ENCODE measurements at regions not wholly inside any gene's neighbourhood (a gene's known extent, or its start where the extent isn't known, plus 50 kb on each side); places are given as distances from the start of the nearest gene placed in this dataset.

- Histone ChIP-seq H3K79me2 (ENCODE audit: control insufficient read depth, insufficient read depth, low read length) (no peaks in the 10 kb centered on the region), H2AFZ (ENCODE audit: insufficient read depth, low read depth, low read length, poor library complexity, severe bottlenecking) (no peak overlapping the region), H3K36me3 (replicated peaks in 1 of 2; ENCODE audit: control extremely low read depth in 1 of 2, control insufficient read depth in 1 of 2, extremely low read depth in 1 of 2, insufficient read depth in 2 of 2, low read length in 1 of 2) (no peaks in the 10 kb centered on the region), H3K27me3 (replicated peaks in 1 of 4; ENCODE audit: control extremely low read depth in 1 of 4, control insufficient read depth in 3 of 4, insufficient read depth in 4 of 4, low read length in 3 of 4) (no peaks in the 10 kb centered on the region), H3K4me3 (ENCODE audit: control extremely low read depth in 1 of 5, extremely low read depth in 1 of 5, insufficient read depth in 1 of 5, low read depth in 2 of 5, low read length in 4 of 5) (no peak overlapping the region), H3K9ac (ENCODE audit: low read length) (no peak overlapping the region), H3K4me2 (replicated peaks; ENCODE audit: low read depth, low read length, poor library complexity, severe bottlenecking) (no peak overlapping the region), H3K27ac (ENCODE audit: low read length in 2 of 2) (no peak overlapping the region), H4K20me1 (ENCODE audit: control insufficient read depth, insufficient read depth, low read length, poor library complexity, severe bottlenecking) (no peaks in the 10 kb centered on the region), H3K4me1 (ENCODE audit: control insufficient read depth in 2 of 2, insufficient read depth in 2 of 2, low read length in 2 of 2) (no peaks in the 10 kb centered on the region), H3K9me3 (ENCODE audit: control extremely low read depth in 1 of 3, control insufficient read depth in 2 of 3, insufficient read depth in 1 of 3, low read length in 2 of 3) (no peaks in the 10 kb centered on the region)
- intact Hi-C loops (cut with micrococcal nuclease): no loop called here
- H3K9me3 Mint-ChIP-seq (ENCODE audit: insufficient read depth): peaks cover 6% of the 10 kb centered on the region
- ChIA-PET CTCF (no interaction called here), POLR2A (no interaction called here)
- no peak overlapping the region for H3K27ac Mint-ChIP-seq
- no peak for ATAC-seq (ENCODE audit: low read depth)
- no peaks in the 10 kb centered on the region for H3K27me3 Mint-ChIP-seq
- WGBS (ENCODE audit: insufficient coverage): no CpG with 5 or more reads among the region's 4 CpGs
- no peak for TF ChIP-seq CTCF (IDR thresholded peaks at IDR 0.05)
- TF ChIP-seq EZH2 (IDR thresholded peaks at IDR 0.05; ENCODE audit: borderline replicate concordance, insufficient read depth, low read depth, low read length, poor library complexity, severe bottlenecking): no peak
- H3K4me1 Mint-ChIP-seq: no peaks in the 10 kb centered on the region
- no peak for DNase-seq
- no peak overlapping the region for H3K4me3 Mint-ChIP-seq
These were observed 246.8 kb downstream of the IZUMO3 start for GRCh38 chr9:24298912-24299311.

GRCh38 chr9:24297931-24298330 lies 247.8 kb downstream of the IZUMO3 start:
- Histone ChIP-seq H3K27ac (ENCODE audit: low read length in 2 of 2) (no peak overlapping the region), H3K9ac (ENCODE audit: low read length) (no peak overlapping the region), H3K36me3 (replicated peaks in 1 of 2; ENCODE audit: control extremely low read depth in 1 of 2, control insufficient read depth in 1 of 2, extremely low read depth in 1 of 2, insufficient read depth in 2 of 2, low read length in 1 of 2) (no peaks in the 10 kb centered on the region), H3K27me3 (replicated peaks in 1 of 4; ENCODE audit: control extremely low read depth in 1 of 4, control insufficient read depth in 3 of 4, insufficient read depth in 4 of 4, low read length in 3 of 4) (no peaks in the 10 kb centered on the region), H3K79me2 (ENCODE audit: control insufficient read depth, insufficient read depth, low read length) (no peaks in the 10 kb centered on the region), H3K4me3 (ENCODE audit: control extremely low read depth in 1 of 5, extremely low read depth in 1 of 5, insufficient read depth in 1 of 5, low read depth in 2 of 5, low read length in 4 of 5) (no peak overlapping the region), H3K4me2 (replicated peaks; ENCODE audit: low read depth, low read length, poor library complexity, severe bottlenecking) (no peak overlapping the region), H2AFZ (ENCODE audit: insufficient read depth, low read depth, low read length, poor library complexity, severe bottlenecking) (no peak overlapping the region), H3K4me1 (ENCODE audit: control insufficient read depth in 2 of 2, insufficient read depth in 2 of 2, low read length in 2 of 2) (no peaks in the 10 kb centered on the region), H4K20me1 (ENCODE audit: control insufficient read depth, insufficient read depth, low read length, poor library complexity, severe bottlenecking) (no peaks in the 10 kb centered on the region), H3K9me3 (ENCODE audit: control extremely low read depth in 1 of 3, control insufficient read depth in 2 of 3, insufficient read depth in 1 of 3, low read length in 2 of 3) (no peaks in the 10 kb centered on the region)
- no CpG with 5 or more reads among the region's 2 CpGs for WGBS (ENCODE audit: insufficient coverage)
- H3K4me3 Mint-ChIP-seq: no peak overlapping the region
- DNase-seq (no peak), ATAC-seq (ENCODE audit: low read depth) (no peak)
- H3K27me3 Mint-ChIP-seq: no peaks in the 10 kb centered on the region
- ChIA-PET POLR2A (no interaction called here), CTCF (no interaction called here)
- H3K27ac Mint-ChIP-seq: no peak overlapping the region
- intact Hi-C loops (cut with micrococcal nuclease): no loop called here
- H3K9me3 Mint-ChIP-seq (ENCODE audit: insufficient read depth): peaks cover 6% of the 10 kb centered on the region
- H3K4me1 Mint-ChIP-seq: no peaks in the 10 kb centered on the region
- TF ChIP-seq CTCF (IDR thresholded peaks at IDR 0.05): no peak
- no peak for TF ChIP-seq EZH2 (IDR thresholded peaks at IDR 0.05; ENCODE audit: borderline replicate concordance, insufficient read depth, low read depth, low read length, poor library complexity, severe bottlenecking)
